Mesothelial cell of epicardium (in vitro differentiated cells): ENCODE measurements at regions not wholly inside any gene's neighbourhood (a gene's known extent, or its start where the extent isn't known, plus 50 kb on each side); places are given as distances from the start of the nearest gene placed in this dataset.

ENCODE experiments used
- DNase-seq, 2 experiments: peaks; one replicate each; pipeline ENCODE4 v3.0.0; 2021; ENCODE audit warnings: low spot score in 2 of 2; ENCODE audit not compliant: unreplicated experiment in 2 of 2
- H3K27ac Mint-ChIP-seq: 2 replicates; pipeline ENCODE4 v1.8.0; 2021; ENCODE audit warnings: mixed read lengths
- H3K27me3 Mint-ChIP-seq: 2 replicates; pipeline ENCODE4 v1.8.0; 2021; ENCODE audit warnings: low read depth, mixed read lengths
- H3K36me3 Mint-ChIP-seq: 2 replicates; pipeline ENCODE4 v1.8.0; 2021; ENCODE audit warnings: mixed read lengths
- H3K4me1 Mint-ChIP-seq: 2 replicates; pipeline ENCODE4 v1.8.0; 2021; ENCODE audit warnings: mixed read lengths
- H3K4me3 Mint-ChIP-seq: 2 replicates; pipeline ENCODE4 v1.8.0; 2021; ENCODE audit warnings: mild to moderate bottlenecking, moderate library complexity, mixed read lengths
- H3K9me3 Mint-ChIP-seq: 2 replicates; pipeline ENCODE4 v1.8.0; 2021; ENCODE audit warnings: mixed read lengths
- CTCF ChIP-seq: fragments of 200-600 bp; sonication (generic); IDR thresholded peaks from one replicate; pipeline ENCODE4 v1.5.0; 2021; ENCODE audit warnings: antibody characterized with exemption; ENCODE audit not compliant: unreplicated experiment

- no peak for TF ChIP-seq CTCF
- Mint-ChIP-seq H3K27me3 (peaks cover 3% of the 10 kb centered on the region), H3K36me3 (no peaks in the 10 kb centered on the region), H3K9me3 (no peaks in the 10 kb centered on the region), H3K4me1 (no peaks in the 10 kb centered on the region), H3K27ac (no peak overlapping the region), H3K4me3 (no peak overlapping the region)
- DNase-seq: no peak
These were observed 304.1 kb upstream of the NR5A2 start for GRCh38 chr1:199723250-199723956.

- H3K4me3 Mint-ChIP-seq: no peak overlapping the region
- no peaks in the 10 kb centered on the region for H3K36me3 Mint-ChIP-seq
- no peaks in the 10 kb centered on the region for H3K4me1 Mint-ChIP-seq
- no peak for DNase-seq
- H3K27me3 Mint-ChIP-seq: peaks cover 3% of the 10 kb centered on the region
- no peak for TF ChIP-seq CTCF
- H3K27ac Mint-ChIP-seq: no peak overlapping the region
- no peaks in the 10 kb centered on the region for H3K9me3 Mint-ChIP-seq
These were observed 303.5 kb upstream of the NR5A2 start for GRCh38 chr1:199724049-199724448.

- TF ChIP-seq CTCF: no peak
- H3K9me3 Mint-ChIP-seq: no peaks in the 10 kb centered on the region
- DNase-seq: no peak
- no peaks in the 10 kb centered on the region for H3K4me1 Mint-ChIP-seq
- peaks cover 3% of the 10 kb centered on the region for H3K27me3 Mint-ChIP-seq
- no peaks in the 10 kb centered on the region for H3K36me3 Mint-ChIP-seq
- no peak overlapping the region for H3K27ac Mint-ChIP-seq
- no peak overlapping the region for H3K4me3 Mint-ChIP-seq
These were observed 302.4 kb upstream of the NR5A2 start for GRCh38 chr1:199725002-199725565.

GRCh38 chr1:199727682-199728081, 299.8 kb upstream of the NR5A2 start:
- Mint-ChIP-seq H3K4me3 (no peak overlapping the region), H3K27ac (no peak overlapping the region), H3K4me1 (no peaks in the 10 kb centered on the region), H3K36me3 (no peaks in the 10 kb centered on the region), H3K27me3 (no peaks in the 10 kb centered on the region), H3K9me3 (no peaks in the 10 kb centered on the region)
- no peak for DNase-seq
- TF ChIP-seq CTCF: no peak

- no peak overlapping the region for H3K4me3 Mint-ChIP-seq
- H3K36me3 Mint-ChIP-seq: no peaks in the 10 kb centered on the region
- H3K27ac Mint-ChIP-seq: no peak overlapping the region
- no peaks in the 10 kb centered on the region for H3K27me3 Mint-ChIP-seq
- H3K4me1 Mint-ChIP-seq: peaks cover 1% of the 10 kb centered on the region
- TF ChIP-seq CTCF: no peak
- H3K9me3 Mint-ChIP-seq: no peaks in the 10 kb centered on the region
- DNase-seq: no peak
These were observed 299.2 kb upstream of the NR5A2 start for GRCh38 chr1:199728345-199728744.

GRCh38 chr1:199733125-199733524, 294.4 kb upstream of the NR5A2 start:
- no peak overlapping the region for H3K27ac Mint-ChIP-seq
- H3K36me3 Mint-ChIP-seq: no peaks in the 10 kb centered on the region
- DNase-seq: no peak
- no peaks in the 10 kb centered on the region for H3K9me3 Mint-ChIP-seq
- peaks cover 16% of the 10 kb centered on the region for H3K4me1 Mint-ChIP-seq
- no peak overlapping the region for H3K4me3 Mint-ChIP-seq
- no peak for TF ChIP-seq CTCF
- H3K27me3 Mint-ChIP-seq: no peaks in the 10 kb centered on the region
